B cell (primary cell): ENCODE measurements at regions not wholly inside any gene's neighbourhood (a gene's known extent, or its start where the extent isn't known, plus 50 kb on each side); places are given as distances from the start of the nearest gene placed in this dataset.

ENCODE experiments used
- EZH2 ChIP-seq: IDR thresholded peaks from 2 replicates; pipeline ENCODE4 v1.6.1; 2012; ENCODE audit warnings: borderline replicate concordance, low read depth, mild to moderate bottlenecking, moderate library complexity, low read length; ENCODE audit not compliant: insufficient read depth, poor library complexity, severe bottlenecking
- TF ChIP-seq, protein P1 (sequence below): fragments of 200-600 bp; IDR thresholded peaks from one replicate; pipeline ENCODE4 v1.8.0; 2022; ENCODE audit warnings: antibody characterized with exemption, mild to moderate bottlenecking

GRCh38 chr5:135227064-135228022, 171.7 kb downstream of the MACROH2A1 start:
- TF ChIP-seq, protein P1, sequence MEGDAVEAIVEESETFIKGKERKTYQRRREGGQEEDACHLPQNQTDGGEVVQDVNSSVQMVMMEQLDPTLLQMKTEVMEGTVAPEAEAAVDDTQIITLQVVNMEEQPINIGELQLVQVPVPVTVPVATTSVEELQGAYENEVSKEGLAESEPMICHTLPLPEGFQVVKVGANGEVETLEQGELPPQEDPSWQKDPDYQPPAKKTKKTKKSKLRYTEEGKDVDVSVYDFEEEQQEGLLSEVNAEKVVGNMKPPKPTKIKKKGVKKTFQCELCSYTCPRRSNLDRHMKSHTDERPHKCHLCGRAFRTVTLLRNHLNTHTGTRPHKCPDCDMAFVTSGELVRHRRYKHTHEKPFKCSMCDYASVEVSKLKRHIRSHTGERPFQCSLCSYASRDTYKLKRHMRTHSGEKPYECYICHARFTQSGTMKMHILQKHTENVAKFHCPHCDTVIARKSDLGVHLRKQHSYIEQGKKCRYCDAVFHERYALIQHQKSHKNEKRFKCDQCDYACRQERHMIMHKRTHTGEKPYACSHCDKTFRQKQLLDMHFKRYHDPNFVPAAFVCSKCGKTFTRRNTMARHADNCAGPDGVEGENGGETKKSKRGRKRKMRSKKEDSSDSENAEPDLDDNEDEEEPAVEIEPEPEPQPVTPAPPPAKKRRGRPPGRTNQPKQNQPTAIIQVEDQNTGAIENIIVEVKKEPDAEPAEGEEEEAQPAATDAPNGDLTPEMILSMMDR = no peak
- no peak for TF ChIP-seq EZH2
